HG03558 (cell line): ENCODE measurements at regions not wholly inside any gene's neighbourhood (a gene's known extent, or its start where the extent isn't known, plus 50 kb on each side); places are given as distances from the start of the nearest gene placed in this dataset.
"Not testable (repeated sequence)": the region's sequence is repeated elsewhere in the genome, so short reads cannot be mapped to it uniquely, and the experiment has no call there.

Experiments
- ATAC-seq: cut with Tn5 transposase; IDR thresholded peaks from one replicate; pipeline ENCODE4 v1.9.1; 2021; ENCODE audit warnings: moderate number of reproducible peaks; ENCODE audit not compliant: unreplicated experiment; ENCODE audit errors: extremely low read depth

DNA sequence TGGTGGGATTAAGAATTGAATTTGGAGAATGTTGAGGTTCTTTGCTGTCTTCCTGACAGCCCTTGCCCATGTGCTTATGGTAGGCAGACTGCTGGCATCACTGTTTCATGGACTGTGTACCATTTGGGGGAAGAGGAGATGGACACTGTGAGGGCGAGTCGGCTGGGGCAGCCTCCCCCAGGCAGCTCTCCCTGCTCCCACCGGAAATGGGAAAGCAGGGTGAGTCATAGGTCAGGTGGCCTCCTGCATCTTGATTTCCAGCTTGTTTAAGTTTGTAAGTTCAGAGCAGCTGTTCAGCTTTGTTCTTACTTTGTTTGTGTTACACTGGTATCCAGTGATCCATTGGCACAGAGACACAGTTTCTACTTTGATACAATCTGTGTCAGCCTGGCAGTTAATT lies 87.2 kb upstream of the CNIH3 start:
- no peak for ATAC-seq

DNA sequence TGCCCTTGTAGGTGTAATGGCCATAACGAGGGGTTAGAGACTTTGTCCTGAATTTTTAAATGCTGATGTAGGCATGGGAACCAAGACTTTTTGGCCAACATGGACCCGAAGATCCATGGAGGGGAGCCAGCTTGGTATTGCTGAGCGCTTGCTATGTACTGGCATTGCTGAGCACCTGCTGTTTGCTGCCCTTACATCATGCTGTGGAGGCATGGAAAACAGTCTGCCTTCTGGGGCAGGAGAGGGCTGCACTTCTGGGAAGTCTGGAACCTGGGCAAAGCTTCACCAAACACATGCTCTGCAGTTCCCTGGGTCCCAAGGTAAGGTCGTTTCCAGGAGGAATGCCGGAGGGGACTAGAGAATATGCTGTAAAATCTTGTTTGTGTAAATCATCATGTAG lies 86.3 kb upstream of the CNIH3 start:
- ATAC-seq: no peak

DNA sequence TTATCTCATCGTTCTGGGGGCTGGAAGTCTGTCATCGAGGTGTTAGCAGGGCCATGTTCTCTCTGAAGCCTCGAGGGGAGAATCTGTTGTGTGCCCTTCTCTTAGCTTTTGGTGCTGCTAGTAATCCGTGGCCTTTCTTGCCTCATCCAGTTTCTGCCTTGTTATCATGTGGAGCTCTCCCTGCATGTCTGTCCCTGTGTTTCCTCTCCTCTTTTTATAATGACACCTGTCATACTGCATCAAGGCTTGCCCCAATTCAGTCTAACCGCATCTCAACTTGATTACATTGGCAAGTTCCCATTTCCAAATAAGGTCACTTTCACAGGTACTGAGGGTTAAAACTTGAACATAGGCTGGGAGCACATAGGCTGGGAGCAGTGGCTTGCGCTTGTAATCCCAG lies 82.6 kb upstream of the CNIH3 start:
- ATAC-seq: no peak

DNA sequence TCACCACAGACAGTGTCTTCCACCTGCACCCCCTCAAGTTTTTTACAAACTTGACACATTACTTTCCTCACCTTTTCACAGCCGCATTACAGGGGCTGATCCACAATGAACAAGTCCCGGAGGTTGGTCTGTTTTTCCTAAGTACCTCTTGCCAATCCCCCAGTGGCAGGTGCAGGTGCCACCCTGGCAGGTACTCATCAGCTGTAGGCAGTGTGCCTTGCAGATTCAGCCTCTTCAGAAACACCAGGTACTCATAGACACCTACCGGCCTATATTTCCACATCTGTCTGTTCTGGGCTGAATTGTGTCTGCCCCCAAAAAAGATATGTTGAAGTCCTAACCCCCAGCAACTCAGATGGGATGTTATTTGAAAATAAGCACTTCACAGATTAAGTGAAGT lies 81.4 kb upstream of the CNIH3 start:
- no peak for ATAC-seq

DNA sequence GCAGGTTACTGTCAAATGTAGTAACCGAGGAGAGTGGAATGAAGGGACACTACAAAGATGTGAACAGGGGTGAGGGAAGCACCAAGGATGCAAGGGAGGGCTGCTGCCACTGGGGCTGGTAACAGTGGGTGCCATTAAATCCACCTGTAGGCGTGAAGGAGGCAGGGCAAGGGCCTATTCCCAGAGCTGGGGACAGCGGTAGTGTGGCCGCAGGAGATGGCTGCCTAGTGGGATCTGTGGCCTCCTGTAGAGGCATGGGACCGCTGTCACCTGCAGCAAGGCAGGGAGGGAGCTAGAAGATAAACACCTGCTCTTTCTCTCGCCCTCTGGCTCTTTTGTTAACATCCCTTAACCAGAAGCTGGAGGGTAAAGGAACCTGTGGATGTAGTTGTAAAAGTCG lies 80.5 kb upstream of the CNIH3 start:
- no peak for ATAC-seq

DNA sequence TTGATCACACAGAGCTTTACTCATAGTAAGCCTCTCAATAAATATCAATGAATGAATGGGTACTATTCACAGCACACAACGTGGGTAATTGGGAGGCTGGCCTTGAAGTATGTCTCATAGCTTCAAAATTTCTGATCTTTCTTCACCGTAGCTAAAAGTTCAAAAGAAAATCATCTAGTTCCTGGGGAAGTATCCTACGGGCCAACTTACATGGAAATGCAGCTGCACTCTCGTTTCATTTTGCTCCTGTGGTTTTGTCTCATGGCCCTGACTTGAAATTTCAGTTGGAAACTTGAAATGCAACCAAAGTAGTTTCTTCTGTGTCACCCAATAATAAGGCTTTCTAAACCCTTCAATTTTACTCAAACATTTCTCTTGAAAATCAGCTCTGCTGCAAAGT lies 76.1 kb upstream of the CNIH3 start:
- no peak for ATAC-seq

DNA sequence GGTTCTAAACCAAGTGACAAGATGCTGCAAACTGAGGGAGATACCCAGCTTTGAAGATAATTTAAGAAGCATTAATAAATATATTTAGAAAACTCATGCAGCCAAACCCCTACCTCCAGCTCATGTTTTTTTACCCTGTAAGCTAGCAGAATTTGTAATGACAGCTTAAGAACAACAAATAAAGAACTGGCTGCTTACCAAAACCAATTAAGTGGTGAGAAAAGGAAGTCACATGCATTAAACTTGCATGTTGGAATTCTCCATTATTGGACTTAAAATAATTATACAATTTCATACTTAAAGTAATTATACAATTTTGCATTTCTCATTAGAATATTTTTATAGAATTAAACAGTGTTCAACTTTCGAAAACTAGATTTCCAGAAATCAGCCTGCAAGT lies 75.6 kb upstream of the CNIH3 start:
- ATAC-seq: no peak

DNA sequence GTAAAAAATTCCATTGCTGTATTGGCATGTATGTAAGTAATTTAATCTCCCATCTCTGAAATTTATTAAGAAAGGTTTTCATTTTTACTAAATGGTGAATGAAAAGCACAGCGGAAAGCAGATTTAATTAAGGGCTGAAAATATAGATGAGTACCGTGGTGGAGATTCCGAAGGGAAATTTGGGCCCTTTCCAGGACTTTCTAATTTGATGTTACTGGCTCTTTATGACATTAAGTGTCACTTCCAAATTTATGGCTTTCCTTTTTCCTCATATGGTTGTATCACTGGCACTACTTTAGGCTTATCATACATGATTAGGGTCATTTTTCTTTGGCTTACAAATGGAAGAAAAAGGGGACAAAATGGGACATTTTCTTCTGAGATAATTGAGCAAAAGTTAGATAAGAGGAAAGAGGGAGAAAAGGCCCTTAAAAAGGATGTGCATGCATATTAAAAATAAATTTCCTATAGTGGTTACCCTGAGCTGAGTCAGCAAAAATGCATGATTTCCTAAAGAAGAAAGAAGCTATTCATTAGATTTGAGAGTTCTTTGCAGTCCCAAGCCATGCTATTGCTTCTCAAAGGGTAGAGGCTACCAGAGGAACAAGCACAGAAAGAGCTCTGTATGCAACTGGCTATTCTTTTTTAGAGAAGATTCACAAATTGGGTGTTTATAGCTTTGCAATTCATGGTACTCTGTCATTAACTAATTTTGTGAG lies 74.9 kb upstream of the CNIH3 start:
- ATAC-seq: no peak

DNA sequence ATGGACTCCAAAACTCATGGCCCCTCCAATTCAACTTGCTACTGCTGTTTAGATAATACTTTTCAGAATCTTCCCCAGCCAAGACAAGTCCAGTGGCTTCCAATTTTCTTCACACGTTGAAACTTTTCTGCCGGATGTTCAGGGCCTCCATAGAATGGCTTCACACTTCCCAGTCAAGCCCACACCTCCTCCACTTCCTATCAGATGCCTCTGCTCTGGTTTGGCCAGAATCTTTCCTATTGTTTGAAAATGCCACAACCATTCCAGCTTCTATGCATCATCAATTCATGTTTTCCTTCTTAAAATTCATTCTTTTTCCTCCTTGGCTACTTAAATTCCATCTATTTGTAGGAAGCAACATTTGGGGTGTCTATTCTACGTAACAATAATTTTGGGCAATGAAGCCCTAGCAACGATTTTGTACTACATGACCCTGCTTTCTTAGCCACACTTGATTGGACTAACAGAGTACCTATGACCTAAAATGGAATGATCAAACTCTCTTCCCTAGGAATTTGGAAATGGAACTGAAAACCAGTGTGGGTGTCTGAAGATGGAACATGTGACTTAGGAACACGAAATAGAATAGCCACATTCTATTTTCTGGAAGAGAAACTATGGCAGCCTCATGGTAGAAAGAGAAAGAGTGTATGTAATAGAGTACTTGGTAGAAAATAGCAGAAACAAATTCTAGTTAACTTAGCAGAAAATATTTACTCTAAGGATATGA lies 74.1 kb upstream of the CNIH3 start:
- no peak for ATAC-seq

DNA sequence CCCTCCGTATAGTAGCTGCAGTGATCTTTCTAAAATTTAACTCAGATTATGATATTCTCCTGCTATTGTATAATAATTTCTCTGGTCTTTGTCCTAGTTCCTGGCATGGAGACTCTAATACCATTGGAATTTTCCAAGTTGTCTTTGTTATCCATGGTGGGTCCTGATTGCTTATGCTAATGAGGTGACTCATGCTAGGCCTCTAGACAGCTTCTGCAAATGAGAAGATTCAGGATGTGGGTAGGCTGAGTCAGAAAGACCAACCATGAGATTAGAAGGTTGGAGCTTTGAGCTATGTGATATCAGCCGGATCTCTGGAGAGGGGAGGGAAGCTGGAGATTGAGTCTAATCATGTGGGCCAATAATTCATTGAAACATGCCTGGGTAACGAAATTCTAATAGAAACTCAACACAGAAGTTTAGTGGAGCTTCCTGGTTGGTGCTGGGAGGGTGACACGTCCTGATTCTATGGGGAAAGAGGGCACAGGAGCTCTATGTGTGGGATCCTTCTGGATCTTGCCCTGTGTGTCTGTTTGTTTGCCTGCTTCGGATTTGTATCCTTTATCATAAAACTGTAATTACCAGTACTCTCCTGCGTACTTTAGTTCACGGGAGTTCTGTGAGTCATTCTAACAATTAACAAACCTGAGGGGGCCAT lies 73.2 kb upstream of the CNIH3 start:
- no peak for ATAC-seq

DNA sequence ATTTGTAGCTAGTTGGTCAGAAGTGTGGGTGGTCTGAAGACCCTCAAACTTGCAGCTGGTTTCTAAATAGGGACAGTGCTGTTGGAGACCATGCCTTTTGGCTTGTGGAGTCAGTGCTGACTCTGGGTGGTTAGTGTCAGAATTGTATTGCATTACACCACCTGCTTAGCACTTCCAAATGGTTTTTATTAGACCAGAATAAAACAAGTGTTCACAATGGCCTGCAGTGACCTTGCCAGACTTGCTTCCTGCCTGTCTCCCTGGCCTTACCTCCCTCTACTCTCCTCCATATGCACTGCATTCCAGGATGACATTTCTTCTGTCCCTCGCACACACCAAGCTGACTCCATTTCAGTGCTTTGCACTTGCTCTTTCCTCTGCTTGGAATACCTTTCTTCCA lies 72.7 kb upstream of the CNIH3 start:
- no peak for ATAC-seq

DNA sequence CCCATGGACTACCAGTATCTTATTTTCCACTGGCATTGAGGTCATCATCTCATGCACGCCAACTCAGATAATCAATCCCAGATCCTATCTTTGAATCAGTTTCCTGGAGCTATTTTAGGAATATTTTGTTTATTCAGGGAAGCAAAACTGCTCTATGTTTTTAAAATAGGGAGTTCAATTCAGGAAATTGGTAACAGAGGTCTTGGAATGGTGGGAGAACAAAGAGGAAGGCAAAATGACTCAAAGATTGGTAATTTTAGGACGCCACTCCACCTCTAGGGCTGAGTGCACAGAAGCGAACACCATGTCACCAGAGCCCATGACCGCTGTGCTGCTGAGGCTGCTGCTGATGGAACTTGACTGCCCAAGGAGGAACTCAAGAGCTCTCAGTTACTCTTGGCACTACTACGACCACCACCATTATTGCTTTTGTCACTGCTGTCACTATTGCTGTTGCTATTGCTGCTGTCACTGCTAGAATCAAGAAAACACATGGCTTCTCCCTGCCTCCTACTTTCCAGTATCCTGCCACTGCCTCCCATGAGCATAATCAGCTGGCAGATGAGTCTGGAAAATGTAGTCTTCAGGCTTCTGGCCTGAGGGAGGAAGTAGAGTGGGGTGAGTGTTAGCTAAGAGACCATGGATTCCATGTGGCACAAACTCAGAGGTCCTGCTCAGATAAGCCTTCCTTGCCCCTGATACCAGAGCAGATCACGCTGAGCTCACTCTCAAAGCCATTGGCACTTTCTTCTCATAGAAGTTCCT lies 71.6 kb upstream of the CNIH3 start:
- ATAC-seq: no peak

DNA sequence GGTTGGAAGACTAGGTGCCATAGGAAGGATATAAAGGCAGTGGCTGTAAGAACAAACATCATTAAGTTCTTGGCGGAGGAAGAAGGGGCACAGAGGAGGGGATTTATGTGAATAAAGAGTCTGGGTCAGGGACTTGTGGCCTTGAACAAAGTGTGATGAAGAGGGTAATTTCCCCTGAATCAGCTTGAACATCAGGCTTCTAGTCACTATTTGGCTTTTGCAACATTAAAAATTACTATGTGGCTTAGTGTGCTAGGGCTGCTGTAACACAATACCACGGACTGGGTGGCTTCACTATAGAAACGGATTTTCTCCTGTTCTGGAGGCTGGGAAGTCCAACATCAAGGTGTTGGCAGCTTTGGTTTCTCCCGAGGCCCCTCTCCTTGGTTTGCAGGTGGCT lies 70.5 kb upstream of the CNIH3 start:
- no peak for ATAC-seq

DNA sequence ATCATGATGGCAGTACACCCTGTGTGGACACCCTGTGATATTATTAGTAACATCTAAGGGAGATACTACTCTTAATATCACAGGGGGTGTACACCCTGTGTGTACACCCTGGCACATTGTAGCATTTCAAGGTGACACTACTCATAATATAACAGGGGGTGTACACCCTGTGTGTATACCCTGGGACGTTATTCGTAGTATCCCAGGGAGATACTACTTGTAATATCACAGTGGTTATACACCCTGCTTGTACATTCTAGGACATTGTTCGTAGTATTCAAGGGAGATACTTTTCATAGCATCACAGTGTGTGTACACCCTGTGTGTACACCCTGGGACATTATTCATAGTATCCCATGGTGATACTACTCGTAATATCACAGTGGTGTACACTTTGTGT lies 67.4 kb upstream of the CNIH3 start:
- ATAC-seq: no peak

DNA sequence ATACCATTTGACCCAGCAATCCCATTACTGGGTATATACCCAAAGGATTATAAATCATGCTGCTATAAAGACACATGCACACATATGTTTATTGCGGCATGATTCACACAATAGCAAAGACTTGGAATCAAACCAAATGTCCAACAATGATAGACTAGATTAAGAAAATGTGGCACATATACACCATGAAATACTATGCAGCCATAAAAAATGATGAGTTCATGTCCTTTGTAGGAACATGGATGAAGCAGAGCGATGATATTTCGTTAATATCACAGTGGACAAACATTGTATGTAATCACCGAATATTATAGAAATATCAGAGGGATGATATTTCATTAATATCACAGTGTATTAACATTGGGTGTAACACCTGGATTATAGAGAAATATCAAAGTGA lies 64.9 kb upstream of the CNIH3 start:
- not testable (repeated sequence) for ATAC-seq

DNA sequence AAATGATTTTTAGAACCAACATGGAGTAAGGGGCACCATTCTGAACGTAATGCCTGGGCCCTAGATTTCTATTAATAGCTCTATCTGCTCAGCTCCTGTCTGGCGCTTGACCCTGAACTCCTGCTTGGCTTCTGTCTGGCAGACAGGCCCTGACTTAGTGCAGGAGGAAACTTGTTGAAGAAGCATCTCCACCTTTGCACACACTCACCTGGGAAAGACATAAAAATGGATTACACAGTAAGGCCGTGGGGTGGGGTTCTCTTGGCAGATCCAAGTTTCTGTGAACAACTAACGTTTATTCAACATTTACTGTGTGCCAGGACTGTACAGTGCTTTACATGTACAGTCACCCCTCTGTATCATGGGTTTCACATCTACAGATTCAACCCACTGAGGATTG lies 62.1 kb upstream of the CNIH3 start:
- no peak for ATAC-seq

DNA sequence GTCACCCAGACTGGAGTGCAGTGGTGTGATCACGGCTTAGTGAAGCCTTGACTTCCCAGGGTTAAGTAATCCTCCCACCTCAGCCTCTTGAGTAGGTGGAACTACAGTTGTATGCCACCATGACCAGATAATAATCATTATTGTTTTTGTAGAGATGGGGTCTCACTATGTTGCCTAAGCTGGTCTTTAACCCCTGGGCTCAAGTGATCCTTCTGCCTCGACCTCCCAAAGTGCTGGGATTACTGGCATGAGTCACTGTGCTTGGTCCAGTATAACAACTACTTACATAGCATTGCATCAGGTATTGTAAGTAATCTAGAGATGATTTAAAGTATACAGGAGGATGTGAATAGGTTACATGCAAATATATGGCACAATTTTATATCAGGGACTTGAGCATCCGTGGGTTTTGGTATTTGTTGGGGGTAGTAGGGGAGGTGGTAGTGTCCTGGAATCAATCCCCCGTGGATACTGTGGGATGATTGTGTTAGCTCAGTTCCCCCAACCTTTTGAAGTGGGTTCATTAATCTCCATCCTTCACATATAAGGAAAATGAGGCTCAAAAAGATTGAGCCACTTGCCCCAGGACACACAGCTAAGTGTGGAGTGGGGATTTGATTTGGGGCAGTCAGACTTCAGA lies 61.4 kb upstream of the CNIH3 start:
- ATAC-seq: no peak

DNA sequence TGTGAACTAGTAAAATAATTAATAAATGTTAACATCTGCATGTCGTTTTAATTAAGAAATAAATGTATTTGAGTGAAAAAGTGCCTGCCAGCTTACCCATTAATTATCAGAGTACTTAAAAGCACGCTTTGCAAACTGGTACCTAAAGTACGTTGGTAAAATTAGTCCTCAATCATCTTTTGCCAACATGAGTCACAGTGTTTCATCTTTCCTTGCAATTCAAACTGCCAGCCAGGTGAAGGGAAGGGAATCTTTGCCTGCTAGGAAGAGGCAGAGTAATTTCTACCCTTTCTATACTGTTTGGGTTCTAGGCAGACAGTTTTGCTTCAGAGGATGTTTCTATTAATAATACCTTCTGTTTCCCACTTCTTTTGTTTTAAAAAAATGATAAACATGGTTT lies 57.2 kb upstream of the CNIH3 start:
- ATAC-seq: no peak

DNA sequence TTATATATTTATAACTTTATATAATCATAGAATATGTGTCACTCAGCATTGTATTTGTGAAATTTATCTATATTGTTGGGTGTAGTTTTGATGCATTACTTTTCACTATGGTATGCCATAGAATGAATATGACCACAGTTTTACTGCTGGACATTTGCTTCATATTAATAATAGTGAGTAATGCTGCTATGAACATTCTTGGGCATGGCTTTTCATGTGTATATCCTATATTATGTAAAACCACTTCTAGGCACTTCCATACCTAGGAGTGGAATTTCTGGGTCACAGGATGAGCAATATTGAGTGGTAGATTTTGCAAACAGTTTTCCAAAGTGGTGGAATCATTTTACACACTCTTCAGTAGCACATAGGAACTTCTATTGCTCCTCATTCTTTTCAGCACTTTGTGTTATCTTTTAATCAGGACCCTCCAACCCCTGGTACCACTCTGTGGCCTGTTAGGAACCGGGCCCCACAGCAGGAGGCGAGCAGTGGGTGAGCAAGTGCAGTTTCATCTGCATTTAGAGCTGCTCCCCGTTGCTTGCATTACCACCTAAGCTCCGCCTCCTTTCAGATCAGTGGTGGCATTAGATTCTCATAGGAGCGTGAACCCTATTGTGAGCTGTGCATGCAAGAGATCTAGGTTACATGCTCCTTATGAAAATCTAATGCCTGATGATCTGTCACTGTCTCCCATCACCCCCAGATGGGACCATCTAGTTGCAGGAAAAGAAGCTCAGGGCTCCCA lies 56.0 kb upstream of the CNIH3 start:
- no peak for ATAC-seq

DNA sequence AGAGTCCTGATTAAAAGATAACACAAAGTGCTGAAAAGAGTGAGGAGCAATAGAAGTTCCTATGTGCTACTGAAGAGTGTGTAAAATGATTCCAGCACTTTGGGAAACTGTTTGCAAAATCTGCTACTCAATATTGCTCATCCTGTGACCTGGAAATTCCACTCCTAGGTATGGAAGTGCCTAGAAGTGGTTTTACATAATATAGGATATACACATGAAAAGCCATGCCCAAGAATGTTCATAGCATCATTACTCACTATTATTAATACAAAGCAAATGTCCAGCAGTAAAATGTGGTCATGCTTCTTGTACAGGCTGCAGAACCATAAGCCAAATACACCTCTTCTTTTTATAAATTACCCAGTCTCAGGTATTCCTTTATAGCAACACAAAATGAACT lies 53.2 kb upstream of the CNIH3 start:
- not testable (repeated sequence) for ATAC-seq
